Inferior parietal cortex (tissue), 1 donor: ENCODE measurements at regions not wholly inside any gene's neighbourhood (a gene's known extent, or its start where the extent isn't known, plus 50 kb on each side); places are given as distances from the start of the nearest gene placed in this dataset.

Source experiments
- DNase-seq: peaks from one replicate; pipeline ENCODE4 v3.0.0-alpha.2; 2016; ENCODE audit errors: extremely low spot score

DNA sequence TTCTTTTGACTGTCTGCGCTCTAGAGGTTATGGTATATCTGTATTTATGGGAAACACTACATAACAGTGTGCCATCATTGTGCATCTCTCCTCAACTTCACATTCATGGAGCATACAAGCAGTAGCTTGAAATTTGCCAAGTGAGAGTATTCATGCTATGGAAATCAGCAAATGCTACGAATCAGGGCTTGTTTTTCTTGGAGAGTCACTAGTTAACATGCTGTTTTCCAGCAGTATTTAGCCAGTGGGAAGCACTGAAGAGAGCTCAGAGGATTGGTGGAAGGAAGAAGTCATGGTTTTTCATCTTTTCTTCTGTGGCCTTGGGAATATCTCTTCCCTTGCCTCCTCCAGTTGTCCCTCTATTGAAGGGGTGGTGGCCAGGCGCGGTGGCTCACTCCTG lies 303.0 kb downstream of the PSAT1 start:
- no peak for DNase-seq

GRCh38 chr9:78601957-78602565 lies 305.1 kb downstream of the PSAT1 start:
- DNase-seq, result peak; percentile 68

DNA sequence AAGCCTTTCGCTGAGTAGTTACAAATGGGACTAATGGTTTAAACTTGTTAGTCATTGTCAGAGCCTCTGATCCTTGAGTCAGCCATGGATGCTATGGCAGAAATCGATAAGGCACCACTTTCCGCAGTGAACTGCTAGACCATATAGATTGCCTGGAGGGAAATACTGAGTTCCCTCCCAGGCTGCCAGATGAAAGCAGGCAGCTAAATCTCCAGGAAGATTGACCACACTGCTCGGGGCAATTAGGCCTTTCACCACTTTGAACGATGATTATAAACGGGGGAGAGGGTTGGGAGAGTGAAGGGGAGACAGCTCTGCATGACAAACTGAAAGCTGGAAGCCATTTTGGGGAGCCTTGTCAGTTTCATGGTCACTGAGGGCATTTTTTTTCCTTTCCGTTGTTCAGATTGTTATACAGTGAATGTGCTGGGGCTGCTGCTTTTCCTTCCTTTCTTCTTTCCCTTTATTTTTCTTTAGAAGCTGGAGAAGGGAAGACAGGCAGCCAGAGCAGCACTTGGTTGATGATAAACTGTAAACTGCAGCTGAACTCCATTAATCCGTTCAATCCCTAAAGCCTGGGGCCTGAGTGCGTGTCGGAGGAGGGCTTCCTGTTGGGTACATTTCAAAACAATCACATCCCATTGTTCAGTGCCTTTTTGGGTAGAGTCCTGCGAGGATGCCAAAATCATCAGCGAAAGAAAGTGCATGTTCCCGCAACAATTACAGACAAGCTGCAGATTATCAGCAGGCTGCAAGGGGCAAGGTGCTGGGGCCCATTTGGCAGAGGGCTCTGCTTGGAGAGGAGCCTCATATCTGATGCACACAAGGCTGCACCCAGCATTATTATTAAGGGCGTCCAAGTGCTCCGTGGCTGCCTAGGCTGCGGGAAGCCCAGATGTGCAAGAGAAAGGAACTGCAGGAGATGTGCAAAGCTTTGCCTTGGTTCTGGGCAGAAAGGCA lies 308.4 kb downstream of the PSAT1 start:
- no peak for DNase-seq

- no peak for DNase-seq
Observed at GRCh38 chr9:78606001-78606379, 309.1 kb downstream of the PSAT1 start.

GRCh38 chr9:78607853-78608252 lies 310.9 kb downstream of the PSAT1 start:
- DNase-seq, result no peak

DNA sequence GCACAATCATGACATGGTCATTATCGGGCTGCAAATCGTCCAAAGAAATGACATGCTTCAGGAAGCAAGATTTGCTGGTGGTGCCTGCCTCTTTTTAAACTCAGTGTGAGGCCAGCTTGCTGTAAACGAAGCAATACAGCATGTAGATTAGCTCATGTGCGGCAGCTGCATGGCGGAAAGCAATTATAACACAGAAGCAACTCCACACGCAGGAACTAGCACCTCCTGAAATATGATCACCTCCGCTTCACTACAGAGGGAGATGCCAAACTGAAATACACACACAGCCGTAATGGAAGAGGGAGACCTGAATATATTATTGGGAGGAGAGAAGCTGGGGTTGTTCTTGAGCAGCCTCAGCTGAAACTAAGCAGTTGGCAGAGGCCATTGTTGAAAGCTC lies 312.5 kb downstream of the PSAT1 start:
- no peak for DNase-seq

DNA sequence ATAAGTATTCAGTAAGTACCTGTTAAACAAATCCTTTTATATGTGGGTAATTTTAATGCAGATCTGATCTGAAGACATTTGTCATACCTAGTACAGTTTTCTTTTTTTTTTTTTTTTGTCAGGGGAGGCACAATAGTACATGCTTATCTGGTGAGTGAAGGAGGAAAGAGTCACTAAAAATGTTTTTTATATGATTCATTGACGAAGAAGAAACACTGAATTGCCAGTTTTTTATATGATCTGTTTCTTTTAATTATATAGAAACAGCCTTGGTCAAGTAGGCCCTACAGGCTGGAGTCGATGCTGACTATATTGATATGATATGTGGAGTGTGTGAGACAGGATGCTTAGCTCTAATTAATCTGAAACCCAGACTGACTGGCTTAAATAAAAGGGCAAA lies 315.2 kb downstream of the PSAT1 start:
- DNase-seq, result no peak

DNA sequence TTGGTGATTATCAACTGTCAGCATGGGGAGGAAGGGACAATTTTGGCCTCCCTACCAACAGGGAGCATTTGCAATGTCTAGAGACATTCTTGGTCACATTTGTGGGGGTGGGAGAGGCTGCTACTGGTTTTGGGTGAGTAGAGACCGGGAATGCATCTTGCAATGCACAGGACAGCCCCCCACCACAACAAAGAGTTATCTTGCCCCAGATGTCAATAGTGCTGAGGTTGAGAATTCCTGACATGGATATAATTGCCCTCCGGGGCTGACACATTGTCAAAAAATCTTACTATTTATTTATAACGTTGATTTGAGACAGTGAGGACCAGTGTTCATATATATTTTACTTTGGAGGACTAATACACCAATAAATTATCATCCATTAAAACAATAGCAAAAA lies 316.1 kb downstream of the PSAT1 start:
- DNase-seq, result no peak

DNA sequence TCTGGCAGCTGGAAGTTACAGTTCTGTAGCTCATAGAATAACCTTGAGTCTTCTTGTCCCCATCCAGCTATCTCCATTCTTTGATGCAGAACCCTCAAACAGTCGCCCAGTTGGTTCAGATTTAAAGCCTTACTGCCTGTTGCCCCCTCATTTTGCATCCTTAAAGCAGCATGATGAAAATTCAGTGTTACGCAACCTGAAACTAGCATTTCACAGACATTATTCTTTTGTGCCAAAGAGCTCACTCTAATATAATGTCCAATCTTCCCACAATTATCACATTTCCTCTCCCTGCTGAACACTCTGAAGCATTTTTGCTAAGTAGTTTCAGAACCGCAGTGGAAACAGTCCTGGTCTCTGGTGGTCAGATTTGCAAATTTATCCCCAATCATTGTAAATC lies 318.0 kb downstream of the PSAT1 start:
- no peak for DNase-seq

GRCh38 chr9:78615372-78615771 lies 318.4 kb downstream of the PSAT1 start:
- DNase-seq, result no peak

GRCh38 chr9:78618735-78619134 lies 321.8 kb downstream of the PSAT1 start:
- no peak for DNase-seq

DNA sequence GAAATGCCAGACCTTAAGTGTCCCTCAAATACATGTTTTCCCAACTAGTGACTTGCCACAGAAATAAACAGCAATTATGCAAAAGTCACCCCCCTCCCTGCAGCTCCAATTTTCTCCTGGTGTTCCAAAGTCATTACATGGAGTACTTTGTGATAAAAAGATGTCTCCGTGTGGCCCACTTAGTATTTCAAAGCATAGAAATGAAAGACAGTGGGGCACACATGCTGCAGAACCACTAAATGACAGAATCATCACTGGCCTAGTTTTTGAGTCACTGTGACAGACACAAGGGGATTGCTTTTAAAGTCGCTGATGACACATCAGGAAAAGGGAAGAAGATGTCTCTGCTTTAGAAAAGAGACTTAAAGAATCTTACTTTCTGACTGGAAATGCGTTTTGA lies 323.4 kb downstream of the PSAT1 start:
- DNase-seq, result no peak

DNA sequence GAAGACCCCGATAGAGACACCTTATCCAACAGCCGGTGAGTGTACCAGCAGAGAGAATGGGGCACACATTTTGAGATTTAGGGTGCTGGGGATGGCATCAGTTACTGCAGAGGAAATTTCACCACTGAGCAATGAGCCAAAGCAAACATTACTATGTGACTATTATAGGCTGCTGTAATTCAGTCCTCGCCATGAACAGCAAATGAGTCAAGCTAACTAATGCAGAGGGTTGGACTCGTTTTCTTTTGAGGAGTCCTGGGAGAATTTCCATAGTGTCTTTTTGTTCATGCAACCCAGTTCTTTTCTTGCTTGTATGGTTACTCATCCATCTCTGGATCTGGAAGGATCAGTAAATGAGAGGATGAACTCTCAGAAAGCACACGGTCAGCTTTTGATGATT lies 323.8 kb downstream of the PSAT1 start:
- no peak for DNase-seq

- no peak for DNase-seq
Observed at GRCh38 chr9:78622126-78622525, 325.2 kb downstream of the PSAT1 start.

- DNase-seq, result no peak
Observed at GRCh38 chr9:78626971-78627370, 330.0 kb downstream of the PSAT1 start.

- no peak for DNase-seq
Observed at GRCh38 chr9:78630966-78631365, 334.0 kb downstream of the PSAT1 start.

GRCh38 chr9:78640728-78641127 lies 343.8 kb downstream of the PSAT1 start:
- DNase-seq, result no peak

DNA sequence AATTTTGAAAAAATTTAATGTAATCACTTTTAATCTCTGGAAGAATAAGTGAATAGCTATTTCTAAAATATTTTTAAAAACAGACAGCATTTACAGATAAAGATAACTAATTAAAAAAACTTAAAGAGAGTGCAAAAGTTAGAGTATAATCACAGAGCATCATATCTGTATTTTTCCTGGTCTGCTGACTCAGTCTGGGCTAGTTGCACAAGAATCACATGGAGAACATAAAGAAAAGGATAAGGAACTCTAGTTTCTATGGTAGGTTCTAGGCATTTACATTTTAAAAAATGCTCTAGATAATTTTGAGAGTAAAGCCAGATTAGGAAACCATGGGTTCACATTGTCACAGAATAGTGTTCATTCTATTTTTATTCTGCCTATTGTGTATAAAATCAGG lies 347.4 kb downstream of the PSAT1 start:
- no peak for DNase-seq

DNA sequence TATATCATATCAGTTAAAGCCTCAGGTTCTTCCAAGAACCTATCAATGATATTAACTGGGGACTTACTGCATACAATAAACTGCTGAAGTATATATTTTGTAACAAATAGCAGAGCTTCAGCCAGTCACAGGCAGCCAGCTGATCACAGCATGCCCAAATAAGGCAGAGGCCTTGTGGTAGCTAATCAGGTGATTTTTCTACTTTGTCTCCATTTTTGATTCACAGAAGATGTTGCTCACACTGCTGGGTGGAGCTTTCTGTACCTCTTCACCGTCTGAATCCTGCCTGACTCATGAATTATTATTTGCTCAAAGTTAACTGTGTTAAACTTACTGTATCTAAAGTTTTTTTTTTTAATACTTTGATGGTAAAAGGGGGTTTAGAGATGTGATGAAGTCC lies 357.4 kb downstream of the PSAT1 start:
- DNase-seq, result no peak

DNA sequence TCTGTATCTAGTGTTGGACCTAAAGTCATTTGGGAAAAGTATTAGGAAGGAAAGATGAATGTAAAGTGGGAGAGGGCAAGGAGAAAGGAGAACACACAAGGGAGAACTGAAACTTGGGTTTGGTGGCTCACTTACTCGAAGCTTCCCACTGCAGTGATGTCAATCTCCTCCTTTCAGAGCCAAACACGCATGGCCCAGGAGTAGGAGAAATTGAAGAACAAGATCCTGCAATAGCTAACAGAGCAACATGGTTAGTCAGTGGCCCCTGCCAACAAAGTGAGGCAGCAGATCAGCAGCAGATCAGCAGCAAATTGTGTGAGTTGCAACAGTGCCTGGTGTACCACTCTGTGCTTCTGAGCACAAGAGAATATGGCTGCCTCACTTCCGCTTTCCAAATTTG lies 366.4 kb downstream of the PSAT1 start:
- DNase-seq, result no peak

DNA sequence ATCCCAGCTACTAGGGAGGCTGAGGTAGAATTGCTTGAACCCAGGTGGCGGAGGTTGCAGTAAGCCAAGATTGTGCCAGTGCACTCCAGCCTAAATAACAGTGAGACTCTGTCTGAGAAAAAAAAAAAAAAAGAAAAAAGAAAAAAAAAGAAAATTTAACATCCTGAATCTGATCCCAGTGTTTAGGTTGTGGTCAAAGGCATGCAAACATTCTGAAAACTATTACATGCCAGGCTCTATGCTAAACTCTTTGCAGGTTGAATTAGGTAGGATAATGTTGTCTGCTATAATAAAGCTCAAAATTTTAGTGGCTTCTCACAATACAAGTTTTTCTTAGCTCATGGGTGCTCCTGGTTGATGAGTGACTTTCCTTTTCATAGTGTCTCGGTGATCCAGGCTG lies 367.4 kb downstream of the PSAT1 start:
- DNase-seq, result no peak

DNA sequence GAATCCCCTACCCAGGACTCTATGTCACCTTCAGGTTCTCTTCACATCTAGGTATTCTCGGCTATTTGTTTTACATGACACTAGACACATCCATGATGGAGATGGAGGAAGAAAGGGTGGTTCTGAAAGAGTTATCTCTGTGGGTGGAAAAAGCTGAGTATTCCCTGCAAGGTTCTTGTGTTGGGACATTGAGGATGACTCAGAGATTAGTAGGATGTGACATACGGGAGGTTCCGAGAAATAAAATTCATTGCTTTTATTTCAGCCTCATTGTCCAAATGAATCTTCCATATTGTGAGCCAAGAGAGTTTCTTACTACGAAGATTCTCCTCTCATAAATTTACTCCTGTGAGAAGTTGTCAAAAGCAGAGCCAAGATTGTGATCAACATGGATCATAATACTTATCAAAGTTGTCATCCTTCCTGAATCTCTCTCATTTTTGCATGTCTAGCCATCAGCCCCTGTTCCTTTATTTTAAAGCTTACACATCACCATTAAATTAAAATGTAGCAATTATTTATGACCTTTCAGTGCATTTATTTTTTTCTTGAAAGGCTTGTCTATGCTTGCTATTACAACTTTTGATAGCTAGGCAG lies 370.0 kb downstream of the PSAT1 start:
- no peak for DNase-seq
